HG03469 (cell line): ENCODE measurements at regions not wholly inside any gene's neighbourhood (a gene's known extent, or its start where the extent isn't known, plus 50 kb on each side); places are given as distances from the start of the nearest gene placed in this dataset.
"Not testable (repeated sequence)": the region's sequence is repeated elsewhere in the genome, so short reads cannot be mapped to it uniquely, and the experiment has no call there.

Experiments used
- ATAC-seq: cut with Tn5 transposase; IDR thresholded peaks from one replicate; pipeline ENCODE4 v1.9.1; 2021; ENCODE audit warnings: mild to moderate bottlenecking, moderate library complexity, moderate number of reproducible peaks; ENCODE audit not compliant: unreplicated experiment

- ATAC-seq: no peak
Measured at GRCh38 chr12:124654666-124655047, 87.2 kb upstream of the NCOR2 start.

- no peak for ATAC-seq
Measured at GRCh38 chr12:124653169-124653931, 85.9 kb upstream of the NCOR2 start.

- no peak for ATAC-seq
Measured at GRCh38 chr12:124652661-124653060, 85.2 kb upstream of the NCOR2 start.

GRCh38 chr12:124651516-124652273 lies 84.3 kb upstream of the NCOR2 start:
- no peak for ATAC-seq

- no peak for ATAC-seq
Measured at GRCh38 chr12:124650912-124651311, 83.5 kb upstream of the NCOR2 start.

- no peak for ATAC-seq
Measured at GRCh38 chr12:124648710-124649384, 81.4 kb upstream of the NCOR2 start.

- no peak for ATAC-seq
Measured at GRCh38 chr12:124647316-124647715, 79.9 kb upstream of the NCOR2 start.

GRCh38 chr12:124646385-124647230 lies 79.2 kb upstream of the NCOR2 start:
- no peak for ATAC-seq

- ATAC-seq: no peak
Measured at GRCh38 chr12:124645530-124646244, 78.3 kb upstream of the NCOR2 start.

GRCh38 chr12:124643768-124644167 lies 76.4 kb upstream of the NCOR2 start:
- ATAC-seq: not testable (repeated sequence)

- no peak for ATAC-seq
Measured at GRCh38 chr12:124642105-124642504, 74.7 kb upstream of the NCOR2 start.

GRCh38 chr12:124641591-124641990 lies 74.2 kb upstream of the NCOR2 start:
- ATAC-seq: no peak

- ATAC-seq: no peak
Measured at GRCh38 chr12:124640056-124640455, 72.6 kb upstream of the NCOR2 start.

GRCh38 chr12:124639122-124639806 lies 71.9 kb upstream of the NCOR2 start:
- no peak for ATAC-seq

- no peak for ATAC-seq
Measured at GRCh38 chr12:124637581-124637981, 70.2 kb upstream of the NCOR2 start.

GRCh38 chr12:124637163-124637562 lies 69.8 kb upstream of the NCOR2 start:
- ATAC-seq: no peak

- no peak for ATAC-seq
Measured at GRCh38 chr12:124636138-124636978, 68.9 kb upstream of the NCOR2 start.

GRCh38 chr12:124635316-124635715 lies 67.9 kb upstream of the NCOR2 start:
- no peak for ATAC-seq
